IMR-90 (cell line): ENCODE measurements at regions not wholly inside any gene's neighbourhood (a gene's known extent, or its start where the extent isn't known, plus 50 kb on each side); places are given as distances from the start of the nearest gene placed in this dataset.

Experiments used
- CTCF ChIP-seq: conservative IDR thresholded peaks from 2 replicates; pipeline ENCODE4 v1.5.1; 2012; ENCODE audit warnings: mild to moderate bottlenecking, low read depth, low read length, improper control_type of control experiment
- FOS ChIP-seq: fragments of 150-350 bp; IDR thresholded peaks from 2 replicates; pipeline ENCODE4 v1.6.1; 2016; ENCODE audit warnings: low read depth, low read length
- MXI1 ChIP-seq: IDR thresholded peaks from 2 replicates; pipeline ENCODE4 v1.6.1; 2012; ENCODE audit warnings: low read depth, mild to moderate bottlenecking, low read length, moderate library complexity, borderline replicate concordance
- NFE2L2 ChIP-seq: fragments of 150-350 bp; IDR thresholded peaks from 2 replicates; pipeline ENCODE4 v1.6.1; 2016; ENCODE audit warnings: low read depth, mild to moderate bottlenecking, low read length

- TF ChIP-seq CTCF (no peak), NFE2L2 (no peak), FOS (no peak), MXI1 (no peak)
These were observed 156.4 kb downstream of the HS3ST2 start for GRCh38 chr16:22970209-22970865.
